Immature natural killer cell (primary cell): ENCODE measurements at regions not wholly inside any gene's neighbourhood (a gene's known extent, or its start where the extent isn't known, plus 50 kb on each side); places are given as distances from the start of the nearest gene placed in this dataset.

Experiments used
- DNase-seq, 3 donors: peaks; one replicate each; pipeline ENCODE4 v3.0.0; 2022; ENCODE audit warnings: mixed read lengths in 1 of 3
- H3K27ac Mint-ChIP-seq, 6 donors: one replicate each; pipeline ENCODE4 v1.8.0; 2020; ENCODE audit warnings: mixed read lengths in 6 of 6, mild to moderate bottlenecking in 5 of 6, inconsistent platforms in 4 of 6, moderate library complexity in 3 of 6
- H3K27me3 Mint-ChIP-seq, 3 donors: one replicate each; pipeline ENCODE4 v1.8.0; 2020 to 2021; ENCODE audit warnings: low read depth in 3 of 3, mild to moderate bottlenecking in 3 of 3, mixed read lengths in 3 of 3, moderate library complexity in 3 of 3, inconsistent platforms in 1 of 3
- H3K36me3 Mint-ChIP-seq, 3 donors: one replicate each; pipeline ENCODE4 v1.8.0; 2020; ENCODE audit warnings: mixed read lengths in 3 of 3, inconsistent platforms in 2 of 3, mild to moderate bottlenecking in 2 of 3
- H3K4me1 Mint-ChIP-seq, 2 donors: one replicate each; pipeline ENCODE4 v1.8.0; 2020; ENCODE audit warnings: inconsistent platforms in 2 of 2, mild to moderate bottlenecking in 2 of 2, mixed read lengths in 2 of 2, moderate library complexity in 1 of 2
- H3K4me3 Mint-ChIP-seq, 5 donors: one replicate each; pipeline ENCODE4 v1.8.0; 2020; ENCODE audit warnings: mild to moderate bottlenecking in 5 of 5, mixed read lengths in 5 of 5, inconsistent platforms in 3 of 5, moderate library complexity in 3 of 5
- H3K9me3 Mint-ChIP-seq, 6 donors: one replicate each; pipeline ENCODE4 v1.8.0; 2020; ENCODE audit warnings: mild to moderate bottlenecking in 6 of 6, mixed read lengths in 6 of 6, inconsistent platforms in 4 of 6, moderate library complexity in 3 of 6

DNA sequence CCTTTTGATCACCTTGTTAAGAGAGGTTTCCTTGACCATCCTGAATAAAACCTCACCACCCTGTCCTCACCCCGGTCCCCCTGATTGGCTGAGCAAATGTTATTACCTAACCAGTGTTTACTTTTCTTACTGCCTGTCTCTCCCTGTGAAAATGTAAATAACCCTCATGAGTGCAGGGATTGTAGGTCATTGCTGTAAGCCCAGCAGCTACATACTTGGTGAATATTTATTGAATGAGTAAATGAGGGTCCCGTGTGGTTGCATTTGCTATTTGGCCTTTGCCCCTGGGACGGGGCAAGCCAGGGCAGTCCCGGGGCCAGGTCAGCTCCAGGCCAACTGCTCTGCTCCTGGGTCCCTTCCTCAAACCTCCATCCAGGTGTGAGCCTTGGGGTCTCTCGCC, 55.5 kb upstream of the CLCN4 start:
- DNase-seq, result no peak
- peaks cover 0 to 4% (median 0%) of the 10 kb centered on the region in 3 donors for H3K27me3 Mint-ChIP-seq
- no peaks in the 10 kb centered on the region for H3K9me3 Mint-ChIP-seq
- peaks cover 43 to 51% of the 10 kb centered on the region in 2 donors for H3K4me1 Mint-ChIP-seq
- no peaks in the 10 kb centered on the region for H3K36me3 Mint-ChIP-seq
- peak overlapping the region in 2 of 6 donors; percentile 15 to 31 for H3K27ac Mint-ChIP-seq
- H3K4me3 Mint-ChIP-seq, result no peak overlapping the region

DNA sequence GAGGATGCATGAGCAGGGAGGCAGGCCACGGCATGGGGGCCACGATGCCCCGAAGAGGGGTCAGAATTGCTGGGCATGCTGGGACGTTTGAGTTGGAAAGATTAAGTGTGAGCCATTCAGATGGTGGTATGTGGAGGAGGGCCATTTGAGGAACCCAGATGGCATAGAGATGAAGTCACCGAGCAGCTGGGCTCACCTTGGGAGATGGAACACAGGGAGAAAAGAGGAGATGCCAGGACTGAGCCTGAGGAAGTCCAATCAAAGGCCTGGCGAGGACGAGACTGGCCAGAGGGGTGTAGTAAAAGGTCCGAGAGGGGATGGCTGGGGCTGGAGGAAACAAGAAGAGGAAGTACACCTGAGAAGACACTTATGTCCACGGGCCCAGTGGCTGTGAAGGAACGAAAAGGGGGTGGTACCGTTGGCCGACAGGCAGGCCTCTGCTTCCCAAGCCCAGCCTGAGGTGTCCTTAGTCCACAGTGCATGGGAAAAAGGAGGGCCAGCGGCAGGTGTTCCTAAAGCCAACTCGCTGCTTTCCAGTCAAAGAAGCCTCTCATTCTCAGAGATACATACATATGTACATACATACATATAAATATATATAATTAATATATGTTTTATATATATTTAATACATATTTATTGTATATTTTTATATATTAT, 54.6 kb upstream of the CLCN4 start:
- H3K27ac Mint-ChIP-seq, result peak overlapping the region in 3 of 6 donors; percentile 50 to 63 (median 56)
- H3K4me3 Mint-ChIP-seq, result no peak overlapping the region
- DNase-seq, result no peak
- H3K36me3 Mint-ChIP-seq, result no peaks in the 10 kb centered on the region
- H3K4me1 Mint-ChIP-seq, result peaks cover 52 to 60% of the 10 kb centered on the region in 2 donors
- no peaks in the 10 kb centered on the region for H3K9me3 Mint-ChIP-seq
- H3K27me3 Mint-ChIP-seq, result peaks cover 0 to 4% (median 0%) of the 10 kb centered on the region in 3 donors

DNA sequence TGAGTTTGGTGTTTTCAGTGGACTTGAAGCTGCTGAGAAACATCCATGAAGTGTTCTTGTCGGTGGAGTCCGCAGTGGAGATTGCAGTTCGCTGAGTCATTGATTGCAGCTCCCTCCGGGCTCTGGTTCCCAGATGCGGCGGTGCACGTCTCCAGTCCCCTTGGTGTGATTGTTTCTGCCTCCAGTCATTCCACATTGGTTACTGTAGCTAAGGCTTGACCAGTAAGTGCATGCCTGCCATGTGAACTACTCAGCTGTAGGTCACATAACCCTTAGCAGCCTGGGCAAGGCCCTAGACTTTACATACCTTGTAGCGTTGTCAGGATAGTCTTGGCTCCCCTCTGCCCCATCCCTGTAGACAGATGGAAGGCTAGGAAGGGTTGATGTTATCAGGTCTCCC, 53.8 kb upstream of the CLCN4 start:
- no peaks in the 10 kb centered on the region for H3K36me3 Mint-ChIP-seq
- peaks cover 0 to 4% (median 0%) of the 10 kb centered on the region in 3 donors for H3K27me3 Mint-ChIP-seq
- H3K4me3 Mint-ChIP-seq, result no peak overlapping the region
- H3K9me3 Mint-ChIP-seq, result no peaks in the 10 kb centered on the region
- no peak for DNase-seq
- H3K4me1 Mint-ChIP-seq, result peaks cover 53 to 66% of the 10 kb centered on the region in 2 donors
- H3K27ac Mint-ChIP-seq, result peak overlapping the region in 1 of 6 donors; percentile 28

DNA sequence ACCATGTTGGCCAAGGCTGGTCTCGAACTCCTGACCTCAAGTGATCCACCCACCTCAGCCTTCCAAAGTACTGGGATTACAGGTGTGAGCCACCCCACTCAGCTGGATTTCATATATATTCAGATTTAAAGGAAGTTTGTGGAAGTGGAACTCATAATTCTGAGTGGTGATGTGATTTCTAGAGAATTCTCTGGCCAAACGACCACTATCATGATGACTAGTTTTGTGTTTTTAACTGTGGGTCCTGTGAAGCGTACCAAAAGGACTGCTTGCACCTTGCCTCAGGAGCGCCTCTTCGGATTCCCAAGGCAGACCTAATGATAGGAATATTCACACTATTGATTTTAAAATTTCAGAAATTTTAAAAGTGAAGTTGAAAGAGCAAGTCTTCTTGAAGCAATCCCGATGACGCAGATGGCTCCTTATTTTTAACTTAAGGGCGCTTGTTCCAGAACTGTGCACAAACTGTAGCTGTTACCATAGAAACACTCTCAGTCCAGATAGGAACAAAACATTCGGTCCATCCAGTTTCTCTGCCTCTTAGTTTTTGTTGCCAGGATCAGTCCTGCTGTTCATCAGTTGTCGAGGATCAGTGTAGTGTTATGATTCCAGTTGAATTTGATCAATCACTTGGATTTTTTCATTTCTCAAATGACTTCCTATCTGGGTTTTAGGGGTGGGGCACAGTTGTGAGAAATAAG, 51.7 kb upstream of the CLCN4 start:
- peaks cover 52 to 63% of the 10 kb centered on the region in 2 donors for H3K4me1 Mint-ChIP-seq
- no peaks in the 10 kb centered on the region for H3K36me3 Mint-ChIP-seq
- H3K27me3 Mint-ChIP-seq, result peaks cover 0 to 3% (median 1%) of the 10 kb centered on the region in 3 donors
- DNase-seq, result no peak
- H3K9me3 Mint-ChIP-seq, result no peaks in the 10 kb centered on the region
- H3K4me3 Mint-ChIP-seq, result no peak overlapping the region
- peak overlapping the region in 3 of 6 donors; percentile 3 to 40 (median 31) for H3K27ac Mint-ChIP-seq

DNA sequence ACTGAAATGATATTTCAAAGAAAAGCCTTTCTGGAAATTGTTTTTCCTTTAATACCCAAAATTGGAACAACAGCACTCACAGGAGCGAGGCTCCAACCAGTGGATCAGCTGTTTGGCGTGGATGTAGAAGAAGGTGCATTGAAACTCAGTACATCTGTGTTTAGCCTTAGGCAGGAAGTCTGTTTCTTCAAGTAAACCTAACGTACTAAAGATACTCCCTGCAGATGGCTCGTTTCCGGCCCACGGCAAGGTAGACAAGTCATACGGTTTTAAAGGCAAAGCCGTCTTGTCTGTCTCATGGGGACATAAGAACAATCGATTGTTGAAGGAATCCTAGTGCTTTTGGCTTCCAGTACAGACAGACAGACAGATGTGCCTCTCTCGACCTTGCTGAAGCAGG, 50.0 kb upstream of the CLCN4 start:
- Mint-ChIP-seq H3K4me3 (peak overlapping the region in 3 of 5 donors; percentile 9 to 44 (median 12)), H3K4me1 (peaks cover 55 to 64% of the 10 kb centered on the region in 2 donors), H3K9me3 (no peaks in the 10 kb centered on the region), H3K27ac (peak overlapping the region; percentile 58 to 89 (median 80)), H3K36me3 (peaks cover 0 to 6% (median 0%) of the 10 kb centered on the region in 3 donors), H3K27me3 (peaks cover 0 to 5% (median 2%) of the 10 kb centered on the region in 3 donors)
- DNase-seq, result peak in 1 of 3 donors; percentile 28
